IPS DF 4.7 (cell line): ENCODE measurements at regions not wholly inside any gene's neighbourhood (a gene's known extent, or its start where the extent isn't known, plus 50 kb on each side); places are given as distances from the start of the nearest gene placed in this dataset.

ENCODE experiments used
- DNase-seq: peaks from one replicate; pipeline ENCODE4 v3.0.0-alpha.2; 2013; ENCODE audit warnings: low spot score; ENCODE audit errors: extremely low read depth

- no peak for DNase-seq
Observed at GRCh38 chr2:2851316-2851715, 520.2 kb upstream of the MYT1L start.

GRCh38 chr2:2850859-2851258 lies 519.8 kb upstream of the MYT1L start:
- DNase-seq, result no peak

- no peak for DNase-seq
Observed at GRCh38 chr2:2850218-2850755, 519.2 kb upstream of the MYT1L start.

- DNase-seq, result no peak
Observed at GRCh38 chr2:2849464-2850217, 518.6 kb upstream of the MYT1L start.

- DNase-seq, result no peak
Observed at GRCh38 chr2:2848621-2849333, 517.7 kb upstream of the MYT1L start.

GRCh38 chr2:2848198-2848597 lies 517.1 kb upstream of the MYT1L start:
- no peak for DNase-seq

- no peak for DNase-seq
Observed at GRCh38 chr2:2847209-2847676, 516.2 kb upstream of the MYT1L start.

- DNase-seq, result no peak
Observed at GRCh38 chr2:2846332-2847208, 515.5 kb upstream of the MYT1L start.

- DNase-seq, result no peak
Observed at GRCh38 chr2:2845806-2846315, 514.8 kb upstream of the MYT1L start.

GRCh38 chr2:2845267-2845666 lies 514.2 kb upstream of the MYT1L start:
- DNase-seq, result no peak

GRCh38 chr2:2843969-2844548 lies 513.0 kb upstream of the MYT1L start:
- DNase-seq, result no peak

- no peak for DNase-seq
Observed at GRCh38 chr2:2842466-2842865, 511.4 kb upstream of the MYT1L start.

GRCh38 chr2:2840681-2841300 lies 509.7 kb upstream of the MYT1L start:
- no peak for DNase-seq

- no peak for DNase-seq
Observed at GRCh38 chr2:2839782-2840531, 508.9 kb upstream of the MYT1L start.

- no peak for DNase-seq
Observed at GRCh38 chr2:2839393-2839781, 508.3 kb upstream of the MYT1L start.

GRCh38 chr2:2838548-2838845 lies 507.4 kb upstream of the MYT1L start:
- DNase-seq, result no peak

GRCh38 chr2:2837746-2838547 lies 506.9 kb upstream of the MYT1L start:
- DNase-seq, result no peak

- DNase-seq, result no peak
Observed at GRCh38 chr2:2836343-2837070, 505.4 kb upstream of the MYT1L start.
